ENCODE measurements at regions not wholly inside any gene's neighbourhood (a gene's known extent, or its start where the extent isn't known, plus 50 kb on each side); places are given as distances from the start of the nearest gene placed in this dataset.

GRCh38 chr4:84024405-84024804 lies 474.7 kb downstream of the NKX6-1 start:
- no peaks in the 10 kb centered on the region for H3K27me3 ChIP-seq (ENCODE audit: control insufficient read depth in 2 of 2, insufficient read depth in 2 of 2, low read length in 2 of 2)
- ATAC-seq (no peak), DNase-seq (ENCODE audit: extremely low read depth in 1 of 4, low spot score in 3 of 4) (no peak), FAIRE-seq (no peak)
- H4K20me1 ChIP-seq (replicated peaks; ENCODE audit: control insufficient read depth, insufficient read depth, low read length): no peaks in the 10 kb centered on the region
- H3K9me3 ChIP-seq (replicated peaks; ENCODE audit: control insufficient read depth, insufficient read depth, low read depth, low read length): no peaks in the 10 kb centered on the region
- TF ChIP-seq IRF2 (CRISPR knock-in tag; IDR thresholded peaks at IDR 0.05) (no peak), HDAC6 (IDR thresholded peaks at IDR 0.05; ENCODE audit: low read depth, low read length) (no peak), TAL1 (IDR thresholded peaks at IDR 0.05) (no peak), KLF13 (tag; IDR thresholded peaks at IDR 0.05; ENCODE audit: borderline replicate concordance, low read depth) (no peak), PHB (CRISPR knock-in tag; IDR thresholded peaks at IDR 0.05) (no peak)
- TF ChIP-seq, protein P1, sequence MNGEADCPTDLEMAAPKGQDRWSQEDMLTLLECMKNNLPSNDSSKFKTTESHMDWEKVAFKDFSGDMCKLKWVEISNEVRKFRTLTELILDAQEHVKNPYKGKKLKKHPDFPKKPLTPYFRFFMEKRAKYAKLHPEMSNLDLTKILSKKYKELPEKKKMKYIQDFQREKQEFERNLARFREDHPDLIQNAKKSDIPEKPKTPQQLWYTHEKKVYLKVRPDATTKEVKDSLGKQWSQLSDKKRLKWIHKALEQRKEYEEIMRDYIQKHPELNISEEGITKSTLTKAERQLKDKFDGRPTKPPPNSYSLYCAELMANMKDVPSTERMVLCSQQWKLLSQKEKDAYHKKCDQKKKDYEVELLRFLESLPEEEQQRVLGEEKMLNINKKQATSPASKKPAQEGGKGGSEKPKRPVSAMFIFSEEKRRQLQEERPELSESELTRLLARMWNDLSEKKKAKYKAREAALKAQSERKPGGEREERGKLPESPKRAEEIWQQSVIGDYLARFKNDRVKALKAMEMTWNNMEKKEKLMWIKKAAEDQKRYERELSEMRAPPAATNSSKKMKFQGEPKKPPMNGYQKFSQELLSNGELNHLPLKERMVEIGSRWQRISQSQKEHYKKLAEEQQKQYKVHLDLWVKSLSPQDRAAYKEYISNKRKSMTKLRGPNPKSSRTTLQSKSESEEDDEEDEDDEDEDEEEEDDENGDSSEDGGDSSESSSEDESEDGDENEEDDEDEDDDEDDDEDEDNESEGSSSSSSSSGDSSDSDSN (IDR thresholded peaks at IDR 0.05; ENCODE audit: borderline replicate concordance in 1 of 2, low read depth in 2 of 2, low read length in 2 of 2): no peak
- no peaks in the 10 kb centered on the region for H3K9me1 ChIP-seq (ENCODE audit: control insufficient read depth, insufficient read depth, low read length)
- no peaks in the 10 kb centered on the region for H3K36me3 ChIP-seq (ENCODE audit: control insufficient read depth, insufficient read depth, low read length)
- no TSS peak for BruUV-seq (replicated peaks)
- in situ Hi-C loops (cut with MboI): no loop called here
- H3K27ac ChIP-seq (ENCODE audit: extremely low read depth, low read depth, low read length): no peak overlapping the region
- H3K4me1 ChIP-seq (replicated peaks in 1 of 2; ENCODE audit: control insufficient read depth in 2 of 2, insufficient read depth in 2 of 2, low read length in 2 of 2): no peaks in the 10 kb centered on the region
- H3K4me2 ChIP-seq (ENCODE audit: insufficient read depth, low read length): no peak overlapping the region
- no peak overlapping the region for H2AFZ ChIP-seq (ENCODE audit: low read depth, low read length)
- no peaks in the 10 kb centered on the region for H3K79me2 ChIP-seq (ENCODE audit: control insufficient read depth, insufficient read depth, low read length)
- H3K9ac ChIP-seq (ENCODE audit: insufficient read depth in 1 of 2, low read depth in 2 of 2, low read length in 2 of 2): no peak overlapping the region
- WGBS (ENCODE audit: insufficient coverage, low coverage, missing lambda C conversion rate): 0% methylated on average over 2 of the region's 2 CpGs
- intact Hi-C loops (cut with micrococcal nuclease): no loop called here
- H3K4me3 ChIP-seq: no peak overlapping the region
- CTCF ChIA-PET (ENCODE audit: low intra/inter-chr PET ratio): no interaction called here
- POLR2A ChIA-PET: interaction anchor here (0.8 kb wide), 1 partner anchor 225 kb away, joined by 3 read pairs; no protein-coding TSS in a partner anchor

Data from K562 (cell line).